HG02798 (cell line): ENCODE measurements at regions not wholly inside any gene's neighbourhood (a gene's known extent, or its start where the extent isn't known, plus 50 kb on each side); places are given as distances from the start of the nearest gene placed in this dataset.

Experiments used
- ATAC-seq: cut with Tn5 transposase; IDR thresholded peaks from one replicate; pipeline ENCODE4 v1.9.1; 2021; ENCODE audit warnings: mild to moderate bottlenecking; ENCODE audit not compliant: unreplicated experiment, poor library complexity

- no peak for ATAC-seq
Observed at GRCh38 chr6:47091886-47092668, 49.9 kb upstream of the ADGRF1 start.
